Astrocyte (in vitro differentiated cells and primary cell): ENCODE measurements at regions not wholly inside any gene's neighbourhood (a gene's known extent, or its start where the extent isn't known, plus 50 kb on each side); places are given as distances from the start of the nearest gene placed in this dataset.
A peak's percentile ranks its signal among the peaks of the same experiment; 100 is the strongest.

Experiments used
- DNase-seq: peaks from one replicate; pipeline ENCODE4 v3.0.0-alpha.2; 2010; ENCODE audit warnings: low read depth
- FAIRE-seq: peaks from 2 replicates; lab custom pipeline; 2011; peaks lifted over from hg19 to GRCh38; lab: Jason Lieb, UNC
- H2AFZ ChIP-seq: 2 replicates; pipeline ENCODE4 v1.6.0; 2012; ENCODE audit warnings: low read depth, low read length, inconsistent platforms
- H3K27ac ChIP-seq: 2 replicates; pipeline ENCODE4 v1.5.1; 2011; ENCODE audit warnings: low read depth, low read length, inconsistent platforms
- H3K27me3 ChIP-seq: 2 replicates; pipeline ENCODE4 v1.6.0; 2011; ENCODE audit warnings: low read length, inconsistent platforms; ENCODE audit not compliant: insufficient read depth
- H3K36me3 ChIP-seq: 2 replicates; pipeline ENCODE4 v1.5.1; 2011; ENCODE audit warnings: low read length, inconsistent platforms; ENCODE audit not compliant: insufficient read depth
- H3K4me1 ChIP-seq: 2 replicates; pipeline ENCODE4 v1.5.1; 2011; ENCODE audit warnings: low read length, inconsistent platforms; ENCODE audit not compliant: insufficient read depth
- H3K4me2 ChIP-seq: 2 replicates; pipeline ENCODE4 v1.6.0; 2012; ENCODE audit warnings: low read length, inconsistent platforms
- H3K4me3 ChIP-seq: 2 replicates; pipeline ENCODE4 v1.5.1; 2011; ENCODE audit warnings: low read depth, mild to moderate bottlenecking, low read length, inconsistent platforms; ENCODE audit not compliant: insufficient read depth
- H3K79me2 ChIP-seq: 2 replicates; pipeline ENCODE4 v1.6.0; 2012; ENCODE audit warnings: mild to moderate bottlenecking, low read length, inconsistent platforms; ENCODE audit not compliant: insufficient read depth
- H3K9ac ChIP-seq: 2 replicates; pipeline ENCODE4 v1.6.0; 2012; ENCODE audit warnings: mild to moderate bottlenecking, low read length, inconsistent platforms
- H3K9me3 ChIP-seq: 2 replicates; pipeline ENCODE4 v1.5.1; 2012; ENCODE audit warnings: low read depth, mild to moderate bottlenecking, low read length, inconsistent platforms; ENCODE audit not compliant: insufficient read depth
- H4K20me1 ChIP-seq: 2 replicates; pipeline ENCODE4 v1.6.0; 2012; ENCODE audit warnings: low read length, inconsistent platforms; ENCODE audit not compliant: insufficient read depth
- H3K27ac Mint-ChIP-seq: one replicate; pipeline ENCODE4 v1.8.0; 2021; ENCODE audit warnings: mild to moderate bottlenecking, mixed read lengths; ENCODE audit not compliant: unreplicated experiment
- H3K27me3 Mint-ChIP-seq: one replicate; pipeline ENCODE4 v1.8.0; 2021; ENCODE audit warnings: low read depth, mixed read lengths; ENCODE audit not compliant: unreplicated experiment
- H3K36me3 Mint-ChIP-seq: one replicate; pipeline ENCODE4 v1.8.0; 2021; ENCODE audit warnings: low read depth, mixed read lengths; ENCODE audit not compliant: unreplicated experiment
- H3K4me1 Mint-ChIP-seq: one replicate; pipeline ENCODE4 v1.8.0; 2021; ENCODE audit warnings: low read depth, mixed read lengths; ENCODE audit not compliant: unreplicated experiment
- H3K4me3 Mint-ChIP-seq: one replicate; pipeline ENCODE4 v1.8.0; 2021; ENCODE audit warnings: mild to moderate bottlenecking, moderate library complexity, mixed read lengths; ENCODE audit not compliant: unreplicated experiment
- H3K9me3 Mint-ChIP-seq: one replicate; pipeline ENCODE4 v1.8.0; 2021; ENCODE audit warnings: mild to moderate bottlenecking, mixed read lengths; ENCODE audit not compliant: unreplicated experiment
- CTCF ChIP-seq: IDR thresholded peaks from 2 replicates; pipeline ENCODE4 v1.5.1; 2011; ENCODE audit warnings: low read depth, mild to moderate bottlenecking, inconsistent platforms, low read length, moderate library complexity; ENCODE audit not compliant: insufficient read depth
- EZH2 ChIP-seq: IDR thresholded peaks from 2 replicates; pipeline ENCODE4 v1.6.1; 2012; ENCODE audit warnings: mild to moderate bottlenecking, low read length, inconsistent platforms; ENCODE audit not compliant: insufficient read depth

- Histone ChIP-seq H3K9me3 (no peaks in the 10 kb centered on the region), H3K9ac (no peak overlapping the region), H3K4me2 (no peak overlapping the region), H4K20me1 (no peaks in the 10 kb centered on the region), H3K27me3 (no peaks in the 10 kb centered on the region), H3K36me3 (no peaks in the 10 kb centered on the region), H2AFZ (no peak overlapping the region), H3K27ac (no peak overlapping the region), H3K4me1 (no peaks in the 10 kb centered on the region), H3K4me3 (no peak overlapping the region), H3K79me2 (no peaks in the 10 kb centered on the region)
- FAIRE-seq (no peak), DNase-seq (peak; percentile 25)
- no peak for TF ChIP-seq EZH2
- peak; percentile 20 for TF ChIP-seq CTCF
- H3K36me3 Mint-ChIP-seq: no peaks in the 10 kb centered on the region
- H3K27me3 Mint-ChIP-seq: no peaks in the 10 kb centered on the region
- peaks cover 8% of the 10 kb centered on the region for H3K4me1 Mint-ChIP-seq
- no peak overlapping the region for H3K27ac Mint-ChIP-seq
- H3K9me3 Mint-ChIP-seq: peaks cover 5% of the 10 kb centered on the region
- H3K4me3 Mint-ChIP-seq: no peak overlapping the region
Observed at GRCh38 chr3:102224171-102224570, 210.6 kb upstream of the ZPLD1 start.

GRCh38 chr3:102225005-102225404 is 209.8 kb upstream of the ZPLD1 start:
- Mint-ChIP-seq H3K4me3 (no peak overlapping the region), H3K9me3 (peaks cover 3% of the 10 kb centered on the region), H3K27me3 (no peaks in the 10 kb centered on the region), H3K36me3 (no peaks in the 10 kb centered on the region), H3K27ac (no peak overlapping the region), H3K4me1 (peaks cover 12% of the 10 kb centered on the region)
- Histone ChIP-seq H3K4me2 (no peak overlapping the region), H3K4me3 (no peak overlapping the region), H3K79me2 (no peaks in the 10 kb centered on the region), H3K27me3 (no peaks in the 10 kb centered on the region), H2AFZ (no peak overlapping the region), H4K20me1 (no peaks in the 10 kb centered on the region), H3K36me3 (no peaks in the 10 kb centered on the region), H3K9ac (no peak overlapping the region), H3K27ac (no peak overlapping the region), H3K4me1 (no peaks in the 10 kb centered on the region), H3K9me3 (no peaks in the 10 kb centered on the region)
- TF ChIP-seq CTCF: no peak
- TF ChIP-seq EZH2: no peak
- DNase-seq (no peak), FAIRE-seq (no peak)

GRCh38 chr3:102225407-102226132 is 209.2 kb upstream of the ZPLD1 start:
- Histone ChIP-seq H2AFZ (no peak overlapping the region), H3K4me1 (no peaks in the 10 kb centered on the region), H3K27ac (no peak overlapping the region), H3K4me2 (no peak overlapping the region), H3K27me3 (no peaks in the 10 kb centered on the region), H3K36me3 (no peaks in the 10 kb centered on the region), H3K9me3 (no peaks in the 10 kb centered on the region), H4K20me1 (no peaks in the 10 kb centered on the region), H3K79me2 (no peaks in the 10 kb centered on the region), H3K9ac (no peak overlapping the region), H3K4me3 (no peak overlapping the region)
- Mint-ChIP-seq H3K27ac (no peak overlapping the region), H3K4me1 (peaks cover 12% of the 10 kb centered on the region), H3K36me3 (no peaks in the 10 kb centered on the region), H3K9me3 (peaks cover 3% of the 10 kb centered on the region), H3K4me3 (no peak overlapping the region), H3K27me3 (no peaks in the 10 kb centered on the region)
- FAIRE-seq (no peak), DNase-seq (peak; percentile 61)
- no peak for TF ChIP-seq EZH2
- peak; percentile 75 for TF ChIP-seq CTCF
